DND-41 (cell line): ENCODE measurements at regions not wholly inside any gene's neighbourhood (a gene's known extent, or its start where the extent isn't known, plus 50 kb on each side); places are given as distances from the start of the nearest gene placed in this dataset.

Experiments used
- CTCF ChIP-seq: IDR thresholded peaks from 2 replicates; pipeline ENCODE4 v1.5.1; 2012; ENCODE audit warnings: borderline replicate concordance, low read length, moderate library complexity, mild to moderate bottlenecking; ENCODE audit not compliant: poor library complexity, severe bottlenecking; ENCODE audit errors: extremely low read depth
- EZH2 ChIP-seq: IDR thresholded peaks from 3 replicates; pipeline ENCODE4 v1.6.1; 2012; ENCODE audit warnings: borderline replicate concordance, low read depth, mild to moderate bottlenecking, moderate library complexity, low read length, inconsistent platforms; ENCODE audit not compliant: severe bottlenecking

- TF ChIP-seq CTCF (no peak), EZH2 (no peak)
Measured at GRCh38 chrX:13223868-13224567, 95.8 kb downstream of the ATXN3L start.
